BJ (cell line): ENCODE measurements at regions not wholly inside any gene's neighbourhood (a gene's known extent, or its start where the extent isn't known, plus 50 kb on each side); places are given as distances from the start of the nearest gene placed in this dataset.

Source experiments
- CTCF ChIA-PET: fragments of 350-600 bp; formaldehyde crosslinking; extraction: SDS; loops from one replicate; lab custom pipeline; 2021; ENCODE audit warnings: antibody characterized with exemption, inconsistent platforms; lab: Yijun Ruan, JAX
- POLR2A ChIA-PET: fragments of 300-600 bp; sonication (Branson Sonifier 250); formaldehyde crosslinking; extraction: SDS; loops from one replicate; lab custom pipeline; 2021; ENCODE audit warnings: antibody characterized with exemption; lab: Charles Lee
- DNase-seq: peaks from one replicate; pipeline ENCODE4 v3.0.0-alpha.2; 2011; ENCODE audit warnings: low read depth
- H3K27me3 ChIP-seq: 2 replicates; pipeline ENCODE4 v1.6.0; 2011; ENCODE audit warnings: low read length; ENCODE audit not compliant: control insufficient read depth, insufficient read depth
- H3K36me3 ChIP-seq: 2 replicates; pipeline ENCODE4 v1.5.1; 2011; ENCODE audit warnings: low read length; ENCODE audit not compliant: control insufficient read depth, insufficient read depth
- H3K4me3 ChIP-seq: 2 replicates; pipeline ENCODE4 v1.5.1; 2011; ENCODE audit warnings: low read depth, mild to moderate bottlenecking, control low read depth, low read length
- TF ChIP-seq, protein P1 (sequence below): IDR thresholded peaks from 2 replicates; pipeline ENCODE4 v1.5.1; 2011; ENCODE audit warnings: low read depth, mild to moderate bottlenecking, control low read depth, inconsistent platforms, low read length, moderate library complexity; ENCODE audit not compliant: insufficient read depth

DNA sequence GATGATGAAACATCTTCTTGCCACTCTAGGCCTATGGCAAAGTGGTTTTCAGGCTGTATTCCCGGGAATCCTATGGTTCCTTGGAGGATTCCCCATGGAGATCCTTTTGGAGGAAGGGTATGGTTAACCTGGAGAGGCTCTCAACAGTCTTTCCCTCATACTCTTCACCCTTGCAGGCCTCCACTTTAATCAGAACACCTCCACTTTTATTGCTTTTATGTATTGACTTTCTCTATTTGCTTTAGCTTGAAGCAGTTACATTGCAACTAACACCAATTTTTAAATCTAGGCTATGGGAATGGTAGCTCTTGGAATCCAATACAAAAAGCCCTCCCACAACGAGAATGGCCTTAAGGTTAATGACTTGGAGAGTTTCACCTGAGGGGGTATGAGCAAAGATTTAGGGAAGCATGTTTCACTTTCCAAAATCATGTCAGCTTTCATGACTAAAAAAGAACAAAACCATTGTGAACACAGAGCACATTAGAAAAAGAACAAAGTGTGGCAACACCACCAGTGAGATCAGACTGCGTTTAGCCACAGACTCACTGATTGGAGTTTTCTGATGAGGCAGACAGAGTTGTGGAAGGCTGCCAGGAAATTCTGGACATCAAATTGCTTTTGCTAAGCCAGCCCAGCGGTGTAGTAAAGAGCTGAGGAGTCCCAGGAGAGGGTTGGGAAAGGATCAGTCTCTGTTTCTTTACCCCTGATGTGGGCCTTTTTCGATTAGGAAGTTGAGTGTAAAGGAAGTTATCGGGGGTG lies 130.4 kb upstream of the BMPER start:
- CTCF ChIA-PET, result interaction anchor here (1.3 kb wide), 1 partner anchor 9 kb away, joined by 4 read pairs; no protein-coding TSS in a partner anchor
- TF ChIP-seq, protein P1, sequence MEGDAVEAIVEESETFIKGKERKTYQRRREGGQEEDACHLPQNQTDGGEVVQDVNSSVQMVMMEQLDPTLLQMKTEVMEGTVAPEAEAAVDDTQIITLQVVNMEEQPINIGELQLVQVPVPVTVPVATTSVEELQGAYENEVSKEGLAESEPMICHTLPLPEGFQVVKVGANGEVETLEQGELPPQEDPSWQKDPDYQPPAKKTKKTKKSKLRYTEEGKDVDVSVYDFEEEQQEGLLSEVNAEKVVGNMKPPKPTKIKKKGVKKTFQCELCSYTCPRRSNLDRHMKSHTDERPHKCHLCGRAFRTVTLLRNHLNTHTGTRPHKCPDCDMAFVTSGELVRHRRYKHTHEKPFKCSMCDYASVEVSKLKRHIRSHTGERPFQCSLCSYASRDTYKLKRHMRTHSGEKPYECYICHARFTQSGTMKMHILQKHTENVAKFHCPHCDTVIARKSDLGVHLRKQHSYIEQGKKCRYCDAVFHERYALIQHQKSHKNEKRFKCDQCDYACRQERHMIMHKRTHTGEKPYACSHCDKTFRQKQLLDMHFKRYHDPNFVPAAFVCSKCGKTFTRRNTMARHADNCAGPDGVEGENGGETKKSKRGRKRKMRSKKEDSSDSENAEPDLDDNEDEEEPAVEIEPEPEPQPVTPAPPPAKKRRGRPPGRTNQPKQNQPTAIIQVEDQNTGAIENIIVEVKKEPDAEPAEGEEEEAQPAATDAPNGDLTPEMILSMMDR, result no peak
- H3K4me3 ChIP-seq, result no peak overlapping the region
- DNase-seq, result no peak
- no peaks in the 10 kb centered on the region for H3K27me3 ChIP-seq
- POLR2A ChIA-PET, result no interaction called here
- H3K36me3 ChIP-seq, result no peaks in the 10 kb centered on the region

DNA sequence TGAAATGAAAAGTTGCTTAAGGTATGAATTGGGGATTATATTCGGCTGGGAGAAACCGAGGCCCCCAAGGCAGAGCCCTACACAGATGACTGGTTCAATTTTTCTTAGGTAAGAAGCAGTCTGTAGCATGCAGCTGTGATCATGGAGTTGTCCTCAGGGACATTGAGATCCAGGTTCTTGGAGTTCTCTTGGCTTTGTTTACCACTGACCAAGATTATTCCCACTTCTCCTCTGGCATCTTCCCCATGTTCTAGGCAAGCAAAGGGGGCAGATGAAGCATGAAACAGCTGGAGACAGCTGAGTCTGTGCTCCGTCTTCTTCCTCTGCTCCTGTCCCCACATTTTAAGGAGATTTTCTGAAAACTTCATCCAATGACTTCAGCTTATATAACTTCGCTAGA lies 129.5 kb upstream of the BMPER start:
- DNase-seq, result no peak
- TF ChIP-seq, protein P1, result no peak
- Histone ChIP-seq H3K4me3 (no peak overlapping the region), H3K27me3 (peaks cover under 1% of the 10 kb centered on the region; the same call in 1 of the 2 replicates), H3K36me3 (no peaks in the 10 kb centered on the region)
- POLR2A ChIA-PET, result no interaction called here
- CTCF ChIA-PET, result no interaction called here

DNA sequence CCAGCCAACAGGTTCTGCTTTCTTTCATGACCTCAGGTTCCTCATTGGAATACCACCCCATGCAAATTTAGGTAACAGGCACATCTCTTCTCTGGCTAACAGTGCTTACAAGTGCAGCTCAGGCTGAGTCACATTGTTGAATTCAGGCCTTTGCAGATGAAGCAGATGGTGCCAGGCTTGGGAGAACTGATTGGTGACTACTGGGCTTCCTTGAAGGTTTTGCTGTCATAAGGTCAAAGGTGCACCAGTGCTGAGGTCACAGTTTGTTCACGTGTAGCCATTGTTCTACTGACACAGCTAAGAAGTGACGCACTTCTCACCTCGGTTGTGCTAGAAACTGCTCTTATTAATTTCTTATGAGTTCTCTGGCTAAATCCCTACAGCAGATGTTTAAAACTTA lies 128.6 kb upstream of the BMPER start:
- no peaks in the 10 kb centered on the region for H3K36me3 ChIP-seq
- H3K4me3 ChIP-seq, result no peak overlapping the region
- H3K27me3 ChIP-seq, result peaks cover 2% of the 10 kb centered on the region; the same call in 1 of the 2 replicates
- ChIA-PET POLR2A (no interaction called here), CTCF (interaction anchor here (1.1 kb wide), 1 partner anchor 16 kb away, joined by 4 read pairs; no protein-coding TSS in a partner anchor)
- TF ChIP-seq, protein P1, result no peak
- no peak for DNase-seq

DNA sequence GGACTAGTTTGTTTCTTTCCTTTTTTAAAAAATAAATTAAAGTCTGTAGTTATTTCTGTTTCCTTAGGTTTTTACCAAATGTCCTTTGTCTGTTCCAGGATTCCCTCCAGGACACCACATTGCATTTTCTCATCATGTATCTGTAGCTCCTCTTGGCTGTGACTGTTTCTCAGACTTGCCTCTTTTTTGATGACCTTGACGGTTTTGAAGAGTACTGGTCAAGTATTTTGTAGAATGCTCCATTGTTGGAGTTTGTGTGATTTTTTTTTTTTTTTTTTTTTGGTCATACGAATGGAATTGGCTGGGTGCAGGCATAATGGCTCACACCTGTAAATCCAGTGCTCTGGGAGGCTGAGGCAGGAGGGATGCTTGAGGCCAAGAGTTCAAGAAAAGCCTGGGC lies 127.1 kb upstream of the BMPER start:
- ChIA-PET POLR2A (interaction anchor here (0.7 kb wide), 1 partner anchor 28 kb away, joined by 9 read pairs; no protein-coding TSS in a partner anchor), CTCF (interaction anchor here (1.3 kb wide), 1 partner anchor 36 kb away, joined by 3 read pairs; no protein-coding TSS in a partner anchor)
- Histone ChIP-seq H3K4me3 (no peak overlapping the region), H3K36me3 (no peaks in the 10 kb centered on the region), H3K27me3 (peaks cover 2% of the 10 kb centered on the region; the same call in 1 of the 2 replicates)
- TF ChIP-seq, protein P1, result no peak
- DNase-seq, result no peak

DNA sequence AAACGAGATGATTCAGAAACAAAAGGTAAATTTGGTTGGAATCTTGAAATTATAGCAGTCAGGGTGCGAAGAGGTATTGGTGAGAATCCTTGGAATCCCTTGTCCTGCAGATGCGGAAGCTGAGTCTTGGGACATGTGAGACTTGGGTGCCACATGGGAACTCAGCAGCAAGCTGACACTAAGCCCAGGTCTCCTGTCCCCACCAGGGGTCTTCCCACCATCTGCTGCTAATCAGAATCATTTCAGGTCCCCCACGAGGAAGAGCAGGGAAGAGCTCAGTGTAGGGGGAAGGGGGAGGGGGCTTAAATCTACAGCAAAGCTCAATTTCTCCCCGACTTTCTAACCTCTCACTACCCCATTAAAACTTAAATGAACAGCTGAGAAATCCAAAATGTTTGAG lies 126.1 kb upstream of the BMPER start:
- TF ChIP-seq, protein P1, result no peak
- ChIA-PET CTCF (interaction anchor here (1.3 to 3.1 kb wide), 2 partner anchors 21 to 37 kb away, joined by 3 to 8 read pairs; no protein-coding TSS in a partner anchor), POLR2A (no interaction called here)

More for the DNA sequence above, 126.1 kb upstream of the BMPER start:
- Histone ChIP-seq H3K36me3 (no peaks in the 10 kb centered on the region), H3K27me3 (peaks cover 2% of the 10 kb centered on the region; the same call in 1 of the 2 replicates), H3K4me3 (no peak overlapping the region)
- no peak for DNase-seq
